ENCODE measurements at regions not wholly inside any gene's neighbourhood (a gene's known extent, or its start where the extent isn't known, plus 50 kb on each side); places are given as distances from the start of the nearest gene placed in this dataset.

DNA sequence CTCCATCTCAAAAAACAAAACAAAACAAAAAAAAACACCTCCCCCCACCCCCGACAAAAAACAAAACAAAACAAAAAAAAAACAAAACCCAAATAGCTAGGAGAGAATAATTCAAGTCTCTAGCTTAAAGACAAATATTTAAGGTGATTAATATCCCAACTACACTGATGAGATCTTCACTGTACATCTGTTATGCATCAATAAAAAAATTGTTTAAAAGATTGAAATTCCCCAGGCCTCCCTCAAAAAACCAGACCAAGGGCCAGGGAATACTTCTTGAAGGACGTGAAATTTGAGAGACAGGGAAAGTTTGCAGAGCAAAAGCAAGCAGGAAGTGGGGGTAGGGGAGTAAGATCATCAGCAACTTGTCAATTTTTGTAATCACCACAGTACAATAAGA, 232.6 kb downstream of the REEP3 start:
- DNase-seq (ENCODE audit: low spot score) = no peak
- intact Hi-C loops (cut with micrococcal nuclease; ENCODE audit: unreplicated experiment) = no loop called here
- Histone ChIP-seq H3K36me3 (ENCODE audit: insufficient read depth, low read length, poor library complexity, severe bottlenecking) (no peaks in the 10 kb centered on the region), H3K27me3 (replicated peaks; ENCODE audit: insufficient read depth, low read depth, low read length, poor library complexity) (no peaks in the 10 kb centered on the region), H3K4me1 (ENCODE audit: insufficient read depth, low read length, poor library complexity, severe bottlenecking) (no peaks in the 10 kb centered on the region), H3K27ac (ENCODE audit: low read depth, low read length, poor library complexity, severe bottlenecking) (no peak overlapping the region), H3K4me3 (ENCODE audit: low read depth, low read length, poor library complexity, severe bottlenecking) (no peak overlapping the region), H3K9me3 (ENCODE audit: low read depth, low read length, poor library complexity, severe bottlenecking) (no peaks in the 10 kb centered on the region)
- ChIA-PET POLR2A (ENCODE audit: low non-redundant PET) (no interaction called here), CTCF (interaction anchor here (0.6 kb wide), 1 partner anchor 132 kb away, joined by 5 read pairs; no protein-coding TSS in a partner anchor)
- BruUV-seq (replicated peaks) = no TSS peak
- TF ChIP-seq EZH2 (IDR thresholded peaks at IDR 0.05; ENCODE audit: borderline replicate concordance, low read depth, low read length, poor library complexity, severe bottlenecking) = no peak
- TF ChIP-seq, protein P1, sequence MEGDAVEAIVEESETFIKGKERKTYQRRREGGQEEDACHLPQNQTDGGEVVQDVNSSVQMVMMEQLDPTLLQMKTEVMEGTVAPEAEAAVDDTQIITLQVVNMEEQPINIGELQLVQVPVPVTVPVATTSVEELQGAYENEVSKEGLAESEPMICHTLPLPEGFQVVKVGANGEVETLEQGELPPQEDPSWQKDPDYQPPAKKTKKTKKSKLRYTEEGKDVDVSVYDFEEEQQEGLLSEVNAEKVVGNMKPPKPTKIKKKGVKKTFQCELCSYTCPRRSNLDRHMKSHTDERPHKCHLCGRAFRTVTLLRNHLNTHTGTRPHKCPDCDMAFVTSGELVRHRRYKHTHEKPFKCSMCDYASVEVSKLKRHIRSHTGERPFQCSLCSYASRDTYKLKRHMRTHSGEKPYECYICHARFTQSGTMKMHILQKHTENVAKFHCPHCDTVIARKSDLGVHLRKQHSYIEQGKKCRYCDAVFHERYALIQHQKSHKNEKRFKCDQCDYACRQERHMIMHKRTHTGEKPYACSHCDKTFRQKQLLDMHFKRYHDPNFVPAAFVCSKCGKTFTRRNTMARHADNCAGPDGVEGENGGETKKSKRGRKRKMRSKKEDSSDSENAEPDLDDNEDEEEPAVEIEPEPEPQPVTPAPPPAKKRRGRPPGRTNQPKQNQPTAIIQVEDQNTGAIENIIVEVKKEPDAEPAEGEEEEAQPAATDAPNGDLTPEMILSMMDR (conservative IDR thresholded peaks at IDR 0.05; ENCODE audit: low read depth, low read length) = no peak

DNA sequence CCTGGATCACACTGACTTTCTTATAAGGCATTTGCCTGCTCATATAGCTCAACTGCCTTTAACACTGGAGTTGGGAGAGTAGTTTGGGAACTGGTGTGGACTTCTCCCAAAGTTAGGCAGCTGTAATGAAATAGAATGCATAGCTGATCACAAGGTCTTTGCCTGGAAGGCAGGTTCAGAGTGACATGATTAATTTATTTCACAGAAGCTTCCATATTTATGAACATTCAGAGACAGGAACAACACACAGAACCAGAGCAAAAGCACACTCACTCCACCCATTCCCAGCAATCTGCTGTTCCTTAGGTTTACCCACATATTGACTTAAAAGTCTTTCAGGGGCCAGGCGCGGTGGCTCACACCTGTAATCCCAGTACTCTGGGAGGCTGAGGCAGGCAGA, 234.2 kb downstream of the REEP3 start:
- no peaks in the 10 kb centered on the region for H3K9me3 ChIP-seq (ENCODE audit: low read depth, low read length, poor library complexity, severe bottlenecking)
- no peaks in the 10 kb centered on the region for H3K27me3 ChIP-seq (replicated peaks; ENCODE audit: insufficient read depth, low read depth, low read length, poor library complexity)
- no peak for DNase-seq (ENCODE audit: low spot score)
- H3K27ac ChIP-seq (ENCODE audit: low read depth, low read length, poor library complexity, severe bottlenecking) = no peak overlapping the region
- no TSS peak for BruUV-seq (replicated peaks)
- CTCF ChIA-PET = no interaction called here
- H3K36me3 ChIP-seq (ENCODE audit: insufficient read depth, low read length, poor library complexity, severe bottlenecking) = no peaks in the 10 kb centered on the region
- H3K4me3 ChIP-seq (ENCODE audit: low read depth, low read length, poor library complexity, severe bottlenecking) = no peak overlapping the region
- TF ChIP-seq, protein P1 (conservative IDR thresholded peaks at IDR 0.05; ENCODE audit: low read depth, low read length) = no peak
- no peak for TF ChIP-seq EZH2 (IDR thresholded peaks at IDR 0.05; ENCODE audit: borderline replicate concordance, low read depth, low read length, poor library complexity, severe bottlenecking)
- no peaks in the 10 kb centered on the region for H3K4me1 ChIP-seq (ENCODE audit: insufficient read depth, low read length, poor library complexity, severe bottlenecking)
- intact Hi-C loops (cut with micrococcal nuclease; ENCODE audit: unreplicated experiment) = no loop called here
- POLR2A ChIA-PET (ENCODE audit: low non-redundant PET) = no interaction called here

DNA sequence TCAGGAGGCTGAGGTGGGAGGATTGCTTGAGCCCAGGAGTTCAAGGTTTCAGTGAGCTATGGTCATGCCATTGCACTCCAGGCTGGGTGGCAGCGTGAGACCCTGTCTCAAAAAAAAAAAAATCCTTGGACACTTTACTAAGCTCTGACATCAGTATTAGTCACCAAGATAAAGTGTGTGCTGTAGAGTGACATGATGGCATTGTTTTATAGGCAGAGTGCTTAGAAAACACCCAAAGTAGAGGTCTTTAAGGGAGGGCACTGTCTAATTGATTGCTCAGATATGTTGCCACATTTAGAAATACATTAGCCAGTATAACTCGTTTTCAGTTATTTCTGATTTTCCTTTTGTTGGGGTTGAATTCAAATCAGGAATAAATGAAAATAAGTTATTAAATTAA, 235.9 kb downstream of the REEP3 start:
- H3K9me3 ChIP-seq (ENCODE audit: low read depth, low read length, poor library complexity, severe bottlenecking) = no peaks in the 10 kb centered on the region
- DNase-seq (ENCODE audit: low spot score) = no peak
- TF ChIP-seq, protein P1 (conservative IDR thresholded peaks at IDR 0.05; ENCODE audit: low read depth, low read length) = no peak
- TF ChIP-seq EZH2 (IDR thresholded peaks at IDR 0.05; ENCODE audit: borderline replicate concordance, low read depth, low read length, poor library complexity, severe bottlenecking) = no peak
- H3K27me3 ChIP-seq (replicated peaks; ENCODE audit: insufficient read depth, low read depth, low read length, poor library complexity) = no peaks in the 10 kb centered on the region
- no peak overlapping the region for H3K27ac ChIP-seq (ENCODE audit: low read depth, low read length, poor library complexity, severe bottlenecking)
- no peaks in the 10 kb centered on the region for H3K36me3 ChIP-seq (ENCODE audit: insufficient read depth, low read length, poor library complexity, severe bottlenecking)
- no peak overlapping the region for H3K4me3 ChIP-seq (ENCODE audit: low read depth, low read length, poor library complexity, severe bottlenecking)
- POLR2A ChIA-PET (ENCODE audit: low non-redundant PET) = no interaction called here
- intact Hi-C loops (cut with micrococcal nuclease; ENCODE audit: unreplicated experiment) = no loop called here
- BruUV-seq (replicated peaks) = no TSS peak
- peaks cover 4% of the 10 kb centered on the region for H3K4me1 ChIP-seq (ENCODE audit: insufficient read depth, low read length, poor library complexity, severe bottlenecking)
- CTCF ChIA-PET = no interaction called here

Data from A673 (cell line).